ENCODE measurements at regions not wholly inside any gene's neighbourhood (a gene's known extent, or its start where the extent isn't known, plus 50 kb on each side); places are given as distances from the start of the nearest gene placed in this dataset.
"Not testable (repeated sequence)": the region's sequence is repeated elsewhere in the genome, so short reads cannot be mapped to it uniquely, and the experiment has no call there.

DNA sequence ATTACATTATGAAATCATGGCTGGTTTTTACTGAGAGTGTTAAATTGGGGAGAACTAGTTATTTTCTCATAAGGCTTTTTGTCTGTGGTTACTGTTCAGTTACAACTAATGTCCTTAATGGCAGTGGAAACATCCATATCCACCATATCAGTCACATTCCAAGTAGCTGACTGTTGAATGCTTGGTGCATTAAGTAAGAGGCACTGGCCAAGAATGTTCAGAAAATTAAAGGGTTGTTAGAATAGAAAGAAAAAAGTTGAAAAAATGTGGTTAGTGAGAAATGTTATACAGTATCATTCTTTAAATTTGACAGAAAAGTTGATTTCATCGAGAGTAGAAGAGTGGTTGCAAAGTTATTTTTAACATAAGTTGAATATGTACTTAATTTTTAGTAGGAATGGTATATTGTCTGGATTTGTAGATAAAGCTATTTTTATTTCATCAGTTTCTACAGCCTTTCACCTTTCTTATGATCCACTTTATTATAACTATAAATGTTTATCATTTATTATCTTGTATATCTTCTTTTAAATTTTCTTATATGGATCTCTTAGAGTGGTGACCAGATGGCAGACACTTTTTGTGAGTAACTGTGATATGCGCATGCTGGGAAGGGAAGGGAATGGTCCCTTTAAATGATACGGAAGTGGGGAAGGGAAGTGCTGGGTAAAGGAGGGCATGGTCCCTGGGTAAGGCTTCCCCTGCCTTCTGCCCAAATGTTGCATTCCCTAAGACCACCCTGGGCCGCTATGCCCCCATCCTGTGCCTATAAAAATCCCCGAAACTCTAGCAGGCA, 2407.1 kb downstream of the ARAP2 start:
- no peaks in the 10 kb centered on the region for H3K9me3 ChIP-seq (ENCODE audit: low read length)
- H3F3A ChIP-seq (ENCODE audit: insufficient read depth, low read length): no peaks in the 10 kb centered on the region
- H3K9ac ChIP-seq (ENCODE audit: low read length): no peak overlapping the region
- H3K4me2 ChIP-seq (ENCODE audit: low read length): no peak overlapping the region
- no peak overlapping the region for H3K27ac ChIP-seq (ENCODE audit: low read depth, low read length, poor library complexity, severe bottlenecking)
- H3K79me2 ChIP-seq (ENCODE audit: insufficient read depth, low read length): no peaks in the 10 kb centered on the region
- no peaks in the 10 kb centered on the region for H4K20me1 ChIP-seq (ENCODE audit: insufficient read depth, low read length)
- H3K4me1 ChIP-seq (ENCODE audit: insufficient read depth, low read length, severe bottlenecking): no peaks in the 10 kb centered on the region
- TF ChIP-seq EZH2 (IDR thresholded peaks at IDR 0.05; ENCODE audit: borderline replicate concordance, low read length) (no peak), CTCF (IDR thresholded peaks at IDR 0.05; ENCODE audit: low read length) (no peak)
- H2AFZ ChIP-seq (ENCODE audit: low read length): no peak overlapping the region
- no peaks in the 10 kb centered on the region for H3K36me3 ChIP-seq (ENCODE audit: insufficient read depth, low read length)
- H3K4me3 ChIP-seq (ENCODE audit: low read depth, low read length, poor library complexity, severe bottlenecking): no peak overlapping the region
- H3K9me2 ChIP-seq (ENCODE audit: low read depth, low read length): no peaks in the 10 kb centered on the region
- H3K27me3 ChIP-seq (ENCODE audit: insufficient read depth, low read length): no peaks in the 10 kb centered on the region

DNA sequence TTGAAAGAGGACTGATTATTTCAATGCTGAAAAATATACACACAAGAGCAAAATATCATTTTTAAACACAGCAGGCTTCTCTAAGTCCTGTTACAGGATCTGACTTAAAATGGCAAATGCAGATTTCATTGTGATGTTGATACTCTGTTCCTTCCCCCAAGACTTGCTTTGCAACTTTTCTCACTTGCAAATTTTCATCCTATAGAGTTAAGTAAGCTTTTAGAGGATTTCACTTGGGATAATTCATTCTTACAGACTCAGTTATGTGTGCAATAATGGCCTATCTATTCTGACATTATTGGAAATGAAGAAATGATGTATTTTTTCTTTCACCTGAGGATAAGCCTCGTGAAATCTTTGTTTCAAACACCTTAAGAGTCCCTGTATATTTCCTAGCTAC, 2403.2 kb downstream of the ARAP2 start:
- no peak overlapping the region for H2AFZ ChIP-seq (ENCODE audit: low read length)
- no peak overlapping the region for H3K4me3 ChIP-seq (ENCODE audit: low read depth, low read length, poor library complexity, severe bottlenecking)
- TF ChIP-seq EZH2 (IDR thresholded peaks at IDR 0.05; ENCODE audit: borderline replicate concordance, low read length) (no peak), CTCF (IDR thresholded peaks at IDR 0.05; ENCODE audit: low read length) (no peak)
- no peak overlapping the region for H3K4me2 ChIP-seq (ENCODE audit: low read length)
- H3K79me2 ChIP-seq (ENCODE audit: insufficient read depth, low read length): no peaks in the 10 kb centered on the region
- no peaks in the 10 kb centered on the region for H3K4me1 ChIP-seq (ENCODE audit: insufficient read depth, low read length, severe bottlenecking)
- no peak overlapping the region for H3K9ac ChIP-seq (ENCODE audit: low read length)
- no peaks in the 10 kb centered on the region for H3K9me3 ChIP-seq (ENCODE audit: low read length)
- H3K9me2 ChIP-seq (ENCODE audit: low read depth, low read length): no peaks in the 10 kb centered on the region
- H3K27me3 ChIP-seq (ENCODE audit: insufficient read depth, low read length): no peaks in the 10 kb centered on the region
- no peaks in the 10 kb centered on the region for H3K36me3 ChIP-seq (ENCODE audit: insufficient read depth, low read length)
- H3K27ac ChIP-seq (ENCODE audit: low read depth, low read length, poor library complexity, severe bottlenecking): no peak overlapping the region
- H4K20me1 ChIP-seq (ENCODE audit: insufficient read depth, low read length): no peaks in the 10 kb centered on the region
- H3F3A ChIP-seq (ENCODE audit: insufficient read depth, low read length): no peaks in the 10 kb centered on the region

GRCh38 chr4:33850371-33850902, 2393.9 kb downstream of the ARAP2 start:
- H3F3A ChIP-seq (ENCODE audit: insufficient read depth, low read length): no peaks in the 10 kb centered on the region
- H3K36me3 ChIP-seq (ENCODE audit: insufficient read depth, low read length): no peaks in the 10 kb centered on the region
- H3K9me3 ChIP-seq (ENCODE audit: low read length): no peaks in the 10 kb centered on the region
- no peaks in the 10 kb centered on the region for H4K20me1 ChIP-seq (ENCODE audit: insufficient read depth, low read length)
- no peaks in the 10 kb centered on the region for H3K27me3 ChIP-seq (ENCODE audit: insufficient read depth, low read length)
- no peaks in the 10 kb centered on the region for H3K9me2 ChIP-seq (ENCODE audit: low read depth, low read length)
- TF ChIP-seq CTCF (IDR thresholded peaks at IDR 0.05; ENCODE audit: low read length): no peak
- TF ChIP-seq EZH2 (IDR thresholded peaks at IDR 0.05; ENCODE audit: borderline replicate concordance, low read length): no peak
- H3K4me3 ChIP-seq (ENCODE audit: low read depth, low read length, poor library complexity, severe bottlenecking): no peak overlapping the region
- no peak overlapping the region for H3K4me2 ChIP-seq (ENCODE audit: low read length)
- no peaks in the 10 kb centered on the region for H3K79me2 ChIP-seq (ENCODE audit: insufficient read depth, low read length)
- H3K9ac ChIP-seq (ENCODE audit: low read length): no peak overlapping the region
- no peaks in the 10 kb centered on the region for H3K4me1 ChIP-seq (ENCODE audit: insufficient read depth, low read length, severe bottlenecking)
- no peak overlapping the region for H3K27ac ChIP-seq (ENCODE audit: low read depth, low read length, poor library complexity, severe bottlenecking)
- H2AFZ ChIP-seq (ENCODE audit: low read length): no peak overlapping the region

- not testable (repeated sequence) for H3K4me2 ChIP-seq (ENCODE audit: low read length); H3K4me3 ChIP-seq (ENCODE audit: low read depth, low read length, poor library complexity, severe bottlenecking); H3K9me3 ChIP-seq (ENCODE audit: low read length); H3K9me2 ChIP-seq (ENCODE audit: low read depth, low read length); H3K4me1 ChIP-seq (ENCODE audit: insufficient read depth, low read length, severe bottlenecking); H2AFZ ChIP-seq (ENCODE audit: low read length); H3K79me2 ChIP-seq (ENCODE audit: insufficient read depth, low read length); H4K20me1 ChIP-seq (ENCODE audit: insufficient read depth, low read length); H3K36me3 ChIP-seq (ENCODE audit: insufficient read depth, low read length); H3K27ac ChIP-seq (ENCODE audit: low read depth, low read length, poor library complexity, severe bottlenecking); H3K27me3 ChIP-seq (ENCODE audit: insufficient read depth, low read length); H3K9ac ChIP-seq (ENCODE audit: low read length); H3F3A ChIP-seq (ENCODE audit: insufficient read depth, low read length)
Measured at GRCh38 chr4:33853670-33854069, 2390.6 kb downstream of the ARAP2 start.

Measured in OCI-LY1 (cell line).